Neuronal stem cell (in vitro differentiated cells): ENCODE measurements at regions not wholly inside any gene's neighbourhood (a gene's known extent, or its start where the extent isn't known, plus 50 kb on each side); places are given as distances from the start of the nearest gene placed in this dataset.

Experiments
- DNase-seq: peaks from one replicate; pipeline ENCODE4 v3.0.0-alpha.2; 2013; ENCODE audit warnings: low spot score
- H2AFZ ChIP-seq: one replicate; pipeline ENCODE4 v1.6.1; 2013; ENCODE audit warnings: mild to moderate bottlenecking, low read length, inconsistent platforms
- H2AK5ac ChIP-seq: 2 replicates; pipeline ENCODE4 v1.6.1; 2013; ENCODE audit warnings: low read depth, mild to moderate bottlenecking, inconsistent platforms, low read length, moderate library complexity, mixed read lengths
- H2BK120ac ChIP-seq: 2 replicates; pipeline ENCODE4 v1.6.1; 2013; ENCODE audit warnings: low read depth, mild to moderate bottlenecking, inconsistent platforms, low read length, moderate library complexity, mixed read lengths
- H2BK12ac ChIP-seq: one replicate; pipeline ENCODE4 v1.6.1; 2013; ENCODE audit warnings: low read length, inconsistent platforms
- H2BK15ac ChIP-seq: 2 replicates; pipeline ENCODE4 v1.6.1; 2013; ENCODE audit warnings: mild to moderate bottlenecking, low read length, inconsistent platforms, mixed read lengths
- H2BK5ac ChIP-seq: one replicate; pipeline ENCODE4 v1.6.1; 2013; ENCODE audit warnings: inconsistent platforms, mild to moderate bottlenecking, low read length, moderate library complexity
- H3K14ac ChIP-seq: one replicate; pipeline ENCODE4 v1.6.1; 2013; ENCODE audit warnings: low read length, inconsistent platforms
- H3K18ac ChIP-seq: 2 replicates; pipeline ENCODE4 v1.6.1; 2013; ENCODE audit warnings: low read length, inconsistent platforms
- H3K23ac ChIP-seq: 2 replicates; pipeline ENCODE4 v1.6.1; 2013; ENCODE audit warnings: low read depth, mild to moderate bottlenecking, mixed read lengths, low read length, inconsistent platforms; ENCODE audit not compliant: poor library complexity
- H3K27ac ChIP-seq: replicated peaks from 3 replicates; pipeline ENCODE4 v1.5.1; 2013; ENCODE audit warnings: low read length, inconsistent platforms
- H3K27me3 ChIP-seq, 3 experiments: 2 replicates each; pipeline ENCODE4 v1.6.1; 2013; ENCODE audit warnings: low read length in 3 of 3, mild to moderate bottlenecking in 2 of 3, inconsistent platforms in 1 of 3, low read depth in 1 of 3, mixed read lengths in 1 of 3, moderate library complexity in 1 of 3; ENCODE audit not compliant: control insufficient read depth in 3 of 3, insufficient read depth in 3 of 3
- H3K36me3 ChIP-seq, 2 donors: replicated peaks in 1 of 2; 2 replicates each; pipeline ENCODE4 v1.6.1; 2013; ENCODE audit warnings: low read length in 2 of 2; ENCODE audit not compliant: control insufficient read depth in 2 of 2, insufficient read depth in 2 of 2
- H3K4ac ChIP-seq: 2 replicates; pipeline ENCODE4 v1.6.1; 2013; ENCODE audit warnings: inconsistent platforms, mild to moderate bottlenecking, low read length, moderate library complexity
- H3K4me1 ChIP-seq, 2 donors: 1 replicate in 1 of 2; 2 replicates in 1 of 2; pipeline ENCODE4 v1.6.1; 2013; ENCODE audit warnings: low read length in 2 of 2, low read depth in 1 of 2; ENCODE audit not compliant: control insufficient read depth in 2 of 2, insufficient read depth in 1 of 2
- H3K4me2 ChIP-seq: one replicate; pipeline ENCODE4 v1.6.1; 2013; ENCODE audit warnings: mild to moderate bottlenecking, low read length, inconsistent platforms; ENCODE audit not compliant: insufficient read depth, poor library complexity, severe bottlenecking
- H3K4me3 ChIP-seq, 2 donors: 2 replicates each; pipeline ENCODE4 v1.5.1; 2013; ENCODE audit warnings: low read length in 2 of 2, mild to moderate bottlenecking in 2 of 2, inconsistent platforms in 1 of 2, moderate library complexity in 1 of 2
- H3K79me1 ChIP-seq: one replicate; pipeline ENCODE4 v1.6.1; 2013; ENCODE audit warnings: low read depth, mild to moderate bottlenecking, inconsistent platforms, low read length, moderate library complexity
- H3K9ac ChIP-seq: one replicate; pipeline ENCODE4 v1.6.1; 2013; ENCODE audit warnings: mild to moderate bottlenecking, low read depth, low read length, inconsistent platforms; ENCODE audit not compliant: poor library complexity
- H3K9me3 ChIP-seq, 2 donors: replicated peaks in 1 of 2; 2 replicates each; pipeline versions ENCODE3 to v1.6.1; 2013; ENCODE audit warnings: low read length in 2 of 2, mild to moderate bottlenecking in 2 of 2, inconsistent platforms in 1 of 2, low read depth in 1 of 2, mixed read lengths in 1 of 2, moderate library complexity in 1 of 2; ENCODE audit not compliant: control insufficient read depth in 2 of 2, insufficient read depth in 1 of 2
- H4K8ac ChIP-seq: one replicate; pipeline ENCODE4 v1.6.1; 2013; ENCODE audit warnings: low read depth, mild to moderate bottlenecking, inconsistent platforms, low read length, moderate library complexity
- H4K91ac ChIP-seq: one replicate; pipeline ENCODE4 v1.6.1; 2013; ENCODE audit warnings: low read length, low read depth, mild to moderate bottlenecking, inconsistent platforms; ENCODE audit not compliant: poor library complexity
- WGBS, 2 donors: extraction: QIAGEN DNeasy Blood & Tissue Kit; methylation state at CpG; one replicate each; pipeline ENCODE4 v1.1.7; 2013; ENCODE audit warnings: missing lambda C conversion rate in 2 of 2, mixed read lengths in 1 of 2; ENCODE audit not compliant: insufficient read length in 2 of 2, insufficient replicate concordance in 1 of 2; ENCODE audit errors: extremely low coverage in 2 of 2; 5-methylcytosine and 5-hydroxymethylcytosine counted together

- H3K4me3 ChIP-seq = no peak overlapping the region
- no peak overlapping the region for H3K18ac ChIP-seq
- no peak overlapping the region for H3K27ac ChIP-seq
- no peaks in the 10 kb centered on the region for H3K9me3 ChIP-seq
- no peaks in the 10 kb centered on the region for H3K79me1 ChIP-seq
- no peak overlapping the region for H3K4ac ChIP-seq
- no peak for DNase-seq
- no CpG with 5 or more reads among the region's 3 CpGs for WGBS, 2 donors
- no peaks in the 10 kb centered on the region for H3K4me1 ChIP-seq
- H4K91ac ChIP-seq = no peak overlapping the region
- no peaks in the 10 kb centered on the region for H3K27me3 ChIP-seq
- no peak overlapping the region for H3K14ac ChIP-seq
- no peak overlapping the region for H3K9ac ChIP-seq
- H2BK15ac ChIP-seq = no peak overlapping the region
- no peak overlapping the region for H3K4me2 ChIP-seq
- H2BK5ac ChIP-seq = no peak overlapping the region
- H2BK120ac ChIP-seq = no peak overlapping the region
- H4K8ac ChIP-seq = no peak overlapping the region
- H2BK12ac ChIP-seq = no peak overlapping the region
- no peaks in the 10 kb centered on the region for H3K36me3 ChIP-seq
- no peak overlapping the region for H3K23ac ChIP-seq
- H2AFZ ChIP-seq = no peak overlapping the region
- no peak overlapping the region for H2AK5ac ChIP-seq
Measured at GRCh38 chr20:55054453-55054852, 579.1 kb downstream of the DOK5 start.

- no peak overlapping the region for H3K23ac ChIP-seq
- no peak overlapping the region for H4K8ac ChIP-seq
- H3K9me3 ChIP-seq = no peaks in the 10 kb centered on the region
- no peak overlapping the region for H3K4me3 ChIP-seq
- H2AK5ac ChIP-seq = no peak overlapping the region
- no peaks in the 10 kb centered on the region for H3K27me3 ChIP-seq
- no peak overlapping the region for H2AFZ ChIP-seq
- no peak for DNase-seq
- no CpG with 5 or more reads among the region's 1 CpG for WGBS, 2 donors
- H2BK12ac ChIP-seq = no peak overlapping the region
- H3K4ac ChIP-seq = no peak overlapping the region
- no peak overlapping the region for H3K27ac ChIP-seq
- H3K4me1 ChIP-seq = no peaks in the 10 kb centered on the region
- H3K9ac ChIP-seq = no peak overlapping the region
- no peak overlapping the region for H3K4me2 ChIP-seq
- H3K36me3 ChIP-seq = no peaks in the 10 kb centered on the region
- H3K18ac ChIP-seq = no peak overlapping the region
- no peak overlapping the region for H2BK15ac ChIP-seq
- H2BK5ac ChIP-seq = no peak overlapping the region
- H3K14ac ChIP-seq = no peak overlapping the region
- no peak overlapping the region for H2BK120ac ChIP-seq
- no peak overlapping the region for H4K91ac ChIP-seq
- no peaks in the 10 kb centered on the region for H3K79me1 ChIP-seq
Measured at GRCh38 chr20:55053389-55053788, 578.0 kb downstream of the DOK5 start.

GRCh38 chr20:55052459-55052858 lies 577.1 kb downstream of the DOK5 start:
- H2AK5ac ChIP-seq = no peak overlapping the region
- no peak overlapping the region for H3K14ac ChIP-seq
- H3K4me3 ChIP-seq = no peak overlapping the region
- no peaks in the 10 kb centered on the region for H3K4me1 ChIP-seq
- H2BK12ac ChIP-seq = no peak overlapping the region
- no peaks in the 10 kb centered on the region for H3K79me1 ChIP-seq
- H3K4me2 ChIP-seq = no peak overlapping the region
- no CpG with 5 or more reads among the region's 2 CpGs for WGBS, 2 donors
- no peak overlapping the region for H3K4ac ChIP-seq
- H3K23ac ChIP-seq = no peak overlapping the region
- DNase-seq = no peak
- no peak overlapping the region for H4K91ac ChIP-seq
- H2BK120ac ChIP-seq = no peak overlapping the region
- H3K36me3 ChIP-seq = no peaks in the 10 kb centered on the region
- no peak overlapping the region for H2AFZ ChIP-seq
- H3K27ac ChIP-seq = no peak overlapping the region
- H3K27me3 ChIP-seq = no peaks in the 10 kb centered on the region
- no peak overlapping the region for H2BK5ac ChIP-seq
- no peak overlapping the region for H2BK15ac ChIP-seq
- no peak overlapping the region for H3K18ac ChIP-seq
- no peaks in the 10 kb centered on the region for H3K9me3 ChIP-seq
- no peak overlapping the region for H4K8ac ChIP-seq
- no peak overlapping the region for H3K9ac ChIP-seq

- Histone ChIP-seq H3K4ac (no peak overlapping the region), H2BK5ac (no peak overlapping the region), H2BK15ac (no peak overlapping the region), H3K9ac (no peak overlapping the region), H3K79me1 (no peaks in the 10 kb centered on the region), H3K36me3 (no peaks in the 10 kb centered on the region), H3K4me2 (no peak overlapping the region), H2AFZ (no peak overlapping the region), H3K27ac (no peak overlapping the region), H4K91ac (no peak overlapping the region), H3K9me3 (no peaks in the 10 kb centered on the region), H2BK120ac (no peak overlapping the region), H3K14ac (no peak overlapping the region), H4K8ac (no peak overlapping the region), H3K18ac (no peak overlapping the region), H2AK5ac (no peak overlapping the region), H3K4me1 (no peaks in the 10 kb centered on the region), H3K23ac (no peak overlapping the region), H3K4me3 (no peak overlapping the region), H3K27me3 (no peaks in the 10 kb centered on the region), H2BK12ac (no peak overlapping the region)
- no peak for DNase-seq
Measured at GRCh38 chr20:55038684-55039083, 563.3 kb downstream of the DOK5 start.
